ENCODE measurements at regions not wholly inside any gene's neighbourhood (a gene's known extent, or its start where the extent isn't known, plus 50 kb on each side); places are given as distances from the start of the nearest gene placed in this dataset.

GRCh38 chr12:88662961-88663360 is 82.7 kb upstream of the KITLG start:
- Histone ChIP-seq H3K9me3 (replicated peaks; ENCODE audit: insufficient read depth, low read length) (no peaks in the 10 kb centered on the region), H3K27me3 (replicated peaks; ENCODE audit: insufficient read depth, low read length) (no peaks in the 10 kb centered on the region), H3K4me1 (ENCODE audit: low read length) (no peaks in the 10 kb centered on the region), H3K36me3 (replicated peaks; ENCODE audit: insufficient read depth, low read length) (no peaks in the 10 kb centered on the region), H4K20me1 (ENCODE audit: insufficient read depth, low read length) (no peaks in the 10 kb centered on the region; the same call in 1 of the 2 replicates), H3K79me2 (ENCODE audit: low read length) (no peaks in the 10 kb centered on the region), H2AFZ (ENCODE audit: low read length) (no peak overlapping the region), H3K4me2 (ENCODE audit: low read depth, low read length) (no peak overlapping the region), H3K27ac (ENCODE audit: low read length) (no peak overlapping the region), H3K9ac (ENCODE audit: low read length) (no peak overlapping the region), H3K4me3 (ENCODE audit: low read length) (no peak overlapping the region), H3F3A (ENCODE audit: insufficient read depth, low read length) (no peaks in the 10 kb centered on the region), H3K9me2 (replicated peaks; ENCODE audit: insufficient read depth, low read length) (no peaks in the 10 kb centered on the region)
- no peak for DNase-seq
- TF ChIP-seq CTCF (IDR thresholded peaks at IDR 0.05; ENCODE audit: low read length) (no peak), EZH2phosphoT487 (IDR thresholded peaks at IDR 0.05; ENCODE audit: low read length) (no peak), EZH2 (optimal IDR thresholded peaks at IDR 0.05; ENCODE audit: low read depth, low read length) (no peak)

GRCh38 chr12:88662093-88662492 is 81.8 kb upstream of the KITLG start:
- no peak overlapping the region for H3K4me2 ChIP-seq (ENCODE audit: low read depth, low read length)
- TF ChIP-seq CTCF (IDR thresholded peaks at IDR 0.05; ENCODE audit: low read length) (no peak), EZH2phosphoT487 (IDR thresholded peaks at IDR 0.05; ENCODE audit: low read length) (no peak), EZH2 (optimal IDR thresholded peaks at IDR 0.05; ENCODE audit: low read depth, low read length) (no peak)
- no peak overlapping the region for H2AFZ ChIP-seq (ENCODE audit: low read length)
- H3K27ac ChIP-seq (ENCODE audit: low read length): no peak overlapping the region
- no peaks in the 10 kb centered on the region for H3K9me3 ChIP-seq (replicated peaks; ENCODE audit: insufficient read depth, low read length)
- H3K9me2 ChIP-seq (replicated peaks; ENCODE audit: insufficient read depth, low read length): no peaks in the 10 kb centered on the region
- H3K79me2 ChIP-seq (ENCODE audit: low read length): no peaks in the 10 kb centered on the region
- no peaks in the 10 kb centered on the region for H3K27me3 ChIP-seq (replicated peaks; ENCODE audit: insufficient read depth, low read length)
- no peak overlapping the region for H3K4me3 ChIP-seq (ENCODE audit: low read length)
- H3F3A ChIP-seq (ENCODE audit: insufficient read depth, low read length): no peaks in the 10 kb centered on the region
- no peaks in the 10 kb centered on the region for H3K36me3 ChIP-seq (replicated peaks; ENCODE audit: insufficient read depth, low read length)
- no peak for DNase-seq
- no peaks in the 10 kb centered on the region; the same call in 1 of the 2 replicates for H4K20me1 ChIP-seq (ENCODE audit: insufficient read depth, low read length)
- no peak overlapping the region for H3K9ac ChIP-seq (ENCODE audit: low read length)
- H3K4me1 ChIP-seq (ENCODE audit: low read length): no peaks in the 10 kb centered on the region

DNA sequence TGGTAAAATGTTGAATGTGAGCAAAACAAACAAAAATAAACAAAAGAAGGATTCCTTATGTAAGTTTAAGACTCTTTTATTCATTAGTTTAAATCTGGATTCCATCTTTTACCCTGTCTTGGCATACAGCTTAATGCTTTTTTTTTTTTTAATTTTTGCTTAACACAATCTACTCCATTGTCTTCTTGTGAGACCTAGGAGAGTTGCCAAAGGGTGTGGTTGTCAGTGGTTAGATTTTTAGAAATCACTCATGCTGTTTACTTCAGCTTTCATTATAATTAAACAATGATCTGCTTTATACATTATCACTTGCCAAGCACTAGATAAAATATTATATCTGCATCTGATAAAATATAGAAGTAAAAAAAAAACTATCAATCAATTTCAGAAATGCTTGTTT is 77.7 kb upstream of the KITLG start:
- no peak overlapping the region for H3K4me3 ChIP-seq (ENCODE audit: low read length)
- H3K36me3 ChIP-seq (replicated peaks; ENCODE audit: insufficient read depth, low read length): no peaks in the 10 kb centered on the region
- H2AFZ ChIP-seq (ENCODE audit: low read length): no peak overlapping the region
- H3K9me2 ChIP-seq (replicated peaks; ENCODE audit: insufficient read depth, low read length): no peaks in the 10 kb centered on the region
- H3K4me2 ChIP-seq (ENCODE audit: low read depth, low read length): no peak overlapping the region
- H4K20me1 ChIP-seq (ENCODE audit: insufficient read depth, low read length): no peaks in the 10 kb centered on the region
- no peaks in the 10 kb centered on the region for H3K27me3 ChIP-seq (replicated peaks; ENCODE audit: insufficient read depth, low read length)
- H3K4me1 ChIP-seq (ENCODE audit: low read length): no peaks in the 10 kb centered on the region
- no peak for DNase-seq
- H3K27ac ChIP-seq (ENCODE audit: low read length): no peak overlapping the region
- H3K9ac ChIP-seq (ENCODE audit: low read length): no peak overlapping the region
- H3K79me2 ChIP-seq (ENCODE audit: low read length): no peaks in the 10 kb centered on the region
- H3K9me3 ChIP-seq (replicated peaks; ENCODE audit: insufficient read depth, low read length): no peaks in the 10 kb centered on the region
- H3F3A ChIP-seq (ENCODE audit: insufficient read depth, low read length): no peaks in the 10 kb centered on the region
- TF ChIP-seq CTCF (IDR thresholded peaks at IDR 0.05; ENCODE audit: low read length) (no peak), EZH2phosphoT487 (IDR thresholded peaks at IDR 0.05; ENCODE audit: low read length) (no peak), EZH2 (optimal IDR thresholded peaks at IDR 0.05; ENCODE audit: low read depth, low read length) (no peak)

Measured in MM.1S (cell line).